Fibroblast of skin of back (primary cell): ENCODE measurements at regions not wholly inside any gene's neighbourhood (a gene's known extent, or its start where the extent isn't known, plus 50 kb on each side); places are given as distances from the start of the nearest gene placed in this dataset.
A peak's percentile ranks its signal among the peaks of the same experiment; 100 is the strongest.
"Not testable (repeated sequence)": the region's sequence is repeated elsewhere in the genome, so short reads cannot be mapped to it uniquely, and the experiment has no call there.

ENCODE experiments used
- DNase-seq: peaks from one replicate; pipeline ENCODE4 v3.0.0-alpha.2; 2013

- not testable (repeated sequence) for DNase-seq
Observed at GRCh38 chr9:107763469-107763868, 273.9 kb upstream of the KLF4 start.

- no peak for DNase-seq
Observed at GRCh38 chr9:107761307-107761706, 271.7 kb upstream of the KLF4 start.

GRCh38 chr9:107760469-107761242 lies 271.1 kb upstream of the KLF4 start:
- no peak for DNase-seq

GRCh38 chr9:107759823-107760166 lies 270.2 kb upstream of the KLF4 start:
- DNase-seq, result no peak

- no peak for DNase-seq
Observed at GRCh38 chr9:107759009-107759822, 269.6 kb upstream of the KLF4 start.

- DNase-seq, result no peak
Observed at GRCh38 chr9:107756091-107756490, 266.5 kb upstream of the KLF4 start.

GRCh38 chr9:107755246-107755645 lies 265.7 kb upstream of the KLF4 start:
- peak; percentile 63 for DNase-seq

GRCh38 chr9:107751567-107752210 lies 262.1 kb upstream of the KLF4 start:
- peak; percentile 82 for DNase-seq

GRCh38 chr9:107750741-107751566 lies 261.4 kb upstream of the KLF4 start:
- DNase-seq, result peak; percentile 97

- DNase-seq, result peak; percentile 89
Observed at GRCh38 chr9:107749787-107750444, 260.3 kb upstream of the KLF4 start.

GRCh38 chr9:107744873-107745272 lies 255.3 kb upstream of the KLF4 start:
- no peak for DNase-seq

- DNase-seq, result no peak
Observed at GRCh38 chr9:107742531-107743309, 253.2 kb upstream of the KLF4 start.

- no peak for DNase-seq
Observed at GRCh38 chr9:107740088-107740980, 250.8 kb upstream of the KLF4 start.

GRCh38 chr9:107739601-107740082 lies 250.1 kb upstream of the KLF4 start:
- peak; percentile 17 for DNase-seq

GRCh38 chr9:107738789-107739188 lies 249.2 kb upstream of the KLF4 start:
- peak; percentile 31 for DNase-seq

- DNase-seq, result peak; percentile 62
Observed at GRCh38 chr9:107737987-107738743, 248.6 kb upstream of the KLF4 start.

- no peak for DNase-seq
Observed at GRCh38 chr9:107737610-107737986, 248.0 kb upstream of the KLF4 start.

- no peak for DNase-seq
Observed at GRCh38 chr9:107735821-107736220, 246.3 kb upstream of the KLF4 start.
